GM06990 (cell line): ENCODE measurements at regions not wholly inside any gene's neighbourhood (a gene's known extent, or its start where the extent isn't known, plus 50 kb on each side); places are given as distances from the start of the nearest gene placed in this dataset.
"Not testable (repeated sequence)": the region's sequence is repeated elsewhere in the genome, so short reads cannot be mapped to it uniquely, and the experiment has no call there.

Experiments
- DNase-seq: peaks from one replicate; pipeline ENCODE4 v3.0.0-alpha.2; 2011; ENCODE audit not compliant: insufficient read length; ENCODE audit errors: extremely low read depth
- H3K27me3 ChIP-seq: replicated peaks from 2 replicates; pipeline ENCODE4 v1.6.0; 2011; ENCODE audit warnings: low read length; ENCODE audit not compliant: control insufficient read depth, insufficient read depth
- H3K36me3 ChIP-seq: 2 replicates; pipeline ENCODE4 v1.5.1; 2011; ENCODE audit warnings: low read length; ENCODE audit not compliant: control insufficient read depth, insufficient read depth
- H3K4me3 ChIP-seq: replicated peaks from 2 replicates; pipeline ENCODE4 v1.5.1; 2011; ENCODE audit warnings: low read depth, mild to moderate bottlenecking, control low read depth, low read length
- TF ChIP-seq, protein P1 (sequence below): IDR thresholded peaks from 2 replicates; pipeline ENCODE4 v1.5.1; 2011; ENCODE audit warnings: low read length, control low read depth, mild to moderate bottlenecking, inconsistent platforms; ENCODE audit not compliant: insufficient read depth, poor library complexity, severe bottlenecking

DNA sequence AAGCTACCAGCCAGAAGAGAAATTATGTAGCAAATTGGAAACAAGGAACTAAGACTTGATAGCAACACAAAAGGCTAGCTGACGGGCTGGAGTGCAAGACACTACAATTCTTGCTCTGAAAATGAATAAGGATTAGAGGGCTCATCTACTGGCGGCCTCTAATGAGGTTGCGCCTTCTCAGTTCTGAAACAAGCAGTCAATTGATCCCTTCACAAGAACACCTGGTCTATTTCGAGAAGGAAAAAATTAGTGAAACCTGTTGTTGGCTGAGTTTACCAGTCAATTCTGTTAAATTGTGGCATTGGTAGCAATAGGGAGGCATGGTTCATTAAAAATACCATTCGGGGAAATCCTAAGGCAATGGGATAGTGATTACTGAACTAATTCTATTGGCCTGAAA is 74.8 kb upstream of the JARID2 start:
- Histone ChIP-seq H3K36me3 (no peaks in the 10 kb centered on the region), H3K4me3 (no peak overlapping the region), H3K27me3 (no peaks in the 10 kb centered on the region)
- TF ChIP-seq, protein P1, sequence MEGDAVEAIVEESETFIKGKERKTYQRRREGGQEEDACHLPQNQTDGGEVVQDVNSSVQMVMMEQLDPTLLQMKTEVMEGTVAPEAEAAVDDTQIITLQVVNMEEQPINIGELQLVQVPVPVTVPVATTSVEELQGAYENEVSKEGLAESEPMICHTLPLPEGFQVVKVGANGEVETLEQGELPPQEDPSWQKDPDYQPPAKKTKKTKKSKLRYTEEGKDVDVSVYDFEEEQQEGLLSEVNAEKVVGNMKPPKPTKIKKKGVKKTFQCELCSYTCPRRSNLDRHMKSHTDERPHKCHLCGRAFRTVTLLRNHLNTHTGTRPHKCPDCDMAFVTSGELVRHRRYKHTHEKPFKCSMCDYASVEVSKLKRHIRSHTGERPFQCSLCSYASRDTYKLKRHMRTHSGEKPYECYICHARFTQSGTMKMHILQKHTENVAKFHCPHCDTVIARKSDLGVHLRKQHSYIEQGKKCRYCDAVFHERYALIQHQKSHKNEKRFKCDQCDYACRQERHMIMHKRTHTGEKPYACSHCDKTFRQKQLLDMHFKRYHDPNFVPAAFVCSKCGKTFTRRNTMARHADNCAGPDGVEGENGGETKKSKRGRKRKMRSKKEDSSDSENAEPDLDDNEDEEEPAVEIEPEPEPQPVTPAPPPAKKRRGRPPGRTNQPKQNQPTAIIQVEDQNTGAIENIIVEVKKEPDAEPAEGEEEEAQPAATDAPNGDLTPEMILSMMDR = no peak
- DNase-seq = peak; percentile 69

DNA sequence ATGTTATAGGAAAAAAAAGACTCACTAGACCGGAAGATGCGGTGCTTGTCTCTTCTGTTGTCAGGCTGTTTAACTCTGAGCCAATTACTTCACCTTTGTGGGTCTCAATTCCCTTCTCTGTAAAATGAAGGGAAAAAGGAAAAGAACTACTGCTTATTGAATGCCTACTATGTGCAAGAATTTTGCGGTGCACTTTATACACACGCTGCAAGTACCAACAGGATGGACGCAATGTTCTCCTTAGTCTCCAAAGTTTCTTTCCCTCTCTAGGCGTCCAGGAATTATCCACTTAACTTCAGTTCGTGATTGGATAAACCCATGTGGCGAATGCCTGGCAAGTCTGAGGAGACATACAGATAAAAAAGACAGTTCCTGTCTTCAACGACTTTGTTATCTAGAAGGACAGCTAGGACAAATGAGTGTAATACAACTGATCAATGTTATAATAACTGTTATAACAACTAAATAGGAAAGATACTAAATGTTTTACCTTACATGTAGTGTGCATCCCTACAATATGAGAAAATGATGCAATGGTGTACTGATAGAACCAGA is 69.0 kb upstream of the JARID2 start:
- DNase-seq = no peak
- Histone ChIP-seq H3K4me3 (no peak overlapping the region), H3K36me3 (no peaks in the 10 kb centered on the region), H3K27me3 (no peaks in the 10 kb centered on the region)
- TF ChIP-seq, protein P1 = no peak

DNA sequence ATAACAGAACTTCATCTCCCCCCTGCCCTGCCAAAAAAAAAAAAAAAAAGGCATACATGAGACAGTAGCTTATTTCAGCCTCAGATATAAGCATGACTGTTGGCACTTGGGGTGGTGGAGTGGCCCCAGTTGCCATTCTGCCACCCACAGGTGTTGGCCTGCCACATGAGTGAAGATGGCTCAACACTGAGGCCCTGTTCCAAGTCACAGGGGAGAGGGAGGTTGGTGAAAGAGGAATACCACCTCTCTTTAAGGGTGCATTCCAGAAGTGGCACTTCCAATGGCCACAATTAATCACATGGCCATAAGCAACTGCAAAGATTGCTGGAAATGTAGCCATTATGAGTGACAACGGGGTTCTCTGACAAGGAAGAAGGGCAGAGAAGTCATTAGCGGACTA is 61.9 kb upstream of the JARID2 start:
- TF ChIP-seq, protein P1 = no peak
- peak; percentile 24 for DNase-seq
- Histone ChIP-seq H3K4me3 (no peak overlapping the region), H3K27me3 (no peaks in the 10 kb centered on the region), H3K36me3 (no peaks in the 10 kb centered on the region)

DNA sequence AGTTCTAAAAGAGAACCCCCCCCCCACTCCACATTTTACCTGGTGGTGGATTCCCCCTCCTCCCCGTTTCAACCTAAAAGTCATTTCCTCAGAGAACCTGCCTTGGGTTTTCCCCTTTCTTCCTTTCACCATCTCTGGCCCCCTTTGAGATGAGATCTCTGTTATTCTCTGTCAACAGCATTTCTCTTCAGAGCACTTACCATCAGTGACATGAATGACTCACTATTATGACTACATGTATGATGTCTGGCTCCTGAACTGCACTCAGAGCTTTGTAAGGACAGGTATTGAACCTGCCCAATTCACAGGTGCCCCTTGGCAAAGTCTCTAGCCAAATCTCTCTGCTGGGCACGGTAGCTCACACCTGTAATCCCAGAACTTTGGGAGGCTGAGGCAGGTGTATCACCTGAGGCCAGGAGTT is 61.4 kb upstream of the JARID2 start:
- Histone ChIP-seq H3K4me3 (no peak overlapping the region), H3K27me3 (no peaks in the 10 kb centered on the region), H3K36me3 (no peaks in the 10 kb centered on the region)
- peak; percentile 40 for DNase-seq
- TF ChIP-seq, protein P1 = no peak

DNA sequence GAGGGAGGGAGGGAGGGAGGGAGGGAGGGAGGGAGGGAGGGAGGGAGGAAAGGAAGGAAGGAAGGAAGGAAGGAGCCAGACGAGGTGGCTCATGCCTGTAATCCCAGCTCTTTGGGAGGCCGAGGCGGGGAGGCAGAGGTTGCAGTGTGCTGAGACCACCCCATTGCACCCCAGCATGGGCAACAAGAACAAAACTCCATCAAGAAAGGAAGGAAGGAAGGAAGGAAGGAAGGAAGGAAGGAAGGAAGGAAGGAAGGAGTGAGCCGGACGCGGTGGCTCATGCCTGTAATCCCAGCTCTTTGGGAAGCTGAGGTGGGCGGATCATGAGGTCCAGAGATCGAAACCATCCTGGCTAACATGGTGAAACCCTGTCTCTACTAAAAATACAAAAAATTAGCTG is 60.8 kb upstream of the JARID2 start:
- DNase-seq = not testable (repeated sequence)

DNA sequence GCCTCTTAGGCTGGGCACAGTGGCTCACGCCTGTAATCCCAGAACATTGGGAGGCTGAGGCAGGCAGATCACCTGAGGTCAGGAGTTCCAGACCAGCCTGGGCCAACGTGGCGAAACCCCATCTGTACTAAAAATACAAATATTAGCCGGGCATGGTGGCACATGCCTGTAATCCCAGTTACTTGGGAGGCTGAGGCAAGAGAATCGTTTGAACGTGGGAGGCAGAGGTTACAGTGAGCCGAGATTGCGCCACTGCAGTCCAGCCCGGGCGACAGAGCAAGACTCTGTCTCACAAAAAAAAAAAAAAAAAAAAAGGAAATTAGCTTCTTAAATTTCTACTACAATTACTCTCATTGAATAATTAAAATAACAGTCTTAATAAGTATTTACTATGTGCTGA is 52.4 kb upstream of the JARID2 start:
- H3K27me3 ChIP-seq, H3K4me3 ChIP-seq, DNase-seq, H3K36me3 ChIP-seq: not testable (repeated sequence)

More for the DNA sequence above, 60.8 kb upstream of the JARID2 start:
- H3K4me3 ChIP-seq, H3K27me3 ChIP-seq, H3K36me3 ChIP-seq: not testable (repeated sequence)

DNA sequence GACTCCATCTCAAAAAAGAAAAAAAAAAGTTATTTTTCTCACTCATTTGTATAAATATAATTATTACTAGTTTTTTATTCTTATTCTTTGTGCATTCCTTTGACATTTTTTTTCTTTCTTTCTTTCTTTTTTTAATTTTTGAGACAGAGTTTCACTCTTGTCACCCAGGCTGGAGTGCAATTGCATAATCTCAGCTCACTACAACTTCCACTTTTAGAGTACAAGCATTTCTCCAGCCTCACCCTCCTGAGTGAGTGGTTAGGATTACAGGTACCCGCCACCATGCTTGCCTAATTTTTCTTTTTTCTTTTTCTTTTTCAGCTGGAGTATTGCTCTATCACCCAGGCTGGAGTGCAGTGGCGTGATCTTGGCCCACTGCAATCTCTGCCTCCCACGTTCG is 51.4 kb upstream of the JARID2 start:
- TF ChIP-seq, protein P1 = no peak
- no peak overlapping the region for H3K4me3 ChIP-seq
- DNase-seq = no peak

More for the DNA sequence above, 51.4 kb upstream of the JARID2 start:
- no peaks in the 10 kb centered on the region for H3K36me3 ChIP-seq
- no peaks in the 10 kb centered on the region for H3K27me3 ChIP-seq
